Activated CD4-positive, alpha-beta T cell treated with anti-CD3 and anti-CD28 coated beads, Interleukin-2, Interleukin-4, amounts not matched to agents 100 ng/mL and 50 ng/mL, durations not matched to agents 16 hours and 8 hours (primary cell): ENCODE measurements at regions not wholly inside any gene's neighbourhood (a gene's known extent, or its start where the extent isn't known, plus 50 kb on each side); places are given as distances from the start of the nearest gene placed in this dataset.
"Not testable (repeated sequence)": the region's sequence is repeated elsewhere in the genome, so short reads cannot be mapped to it uniquely, and the experiment has no call there.

Experiments used
- DNase-seq: peaks from one replicate; pipeline ENCODE4 v3.0.0-alpha.2; 2020; ENCODE audit warnings: low spot score

GRCh38 chr4:124427095-124427767 lies 285.3 kb downstream of the ANKRD50 start:
- no peak for DNase-seq

GRCh38 chr4:124428648-124429047 lies 283.9 kb downstream of the ANKRD50 start:
- no peak for DNase-seq

DNA sequence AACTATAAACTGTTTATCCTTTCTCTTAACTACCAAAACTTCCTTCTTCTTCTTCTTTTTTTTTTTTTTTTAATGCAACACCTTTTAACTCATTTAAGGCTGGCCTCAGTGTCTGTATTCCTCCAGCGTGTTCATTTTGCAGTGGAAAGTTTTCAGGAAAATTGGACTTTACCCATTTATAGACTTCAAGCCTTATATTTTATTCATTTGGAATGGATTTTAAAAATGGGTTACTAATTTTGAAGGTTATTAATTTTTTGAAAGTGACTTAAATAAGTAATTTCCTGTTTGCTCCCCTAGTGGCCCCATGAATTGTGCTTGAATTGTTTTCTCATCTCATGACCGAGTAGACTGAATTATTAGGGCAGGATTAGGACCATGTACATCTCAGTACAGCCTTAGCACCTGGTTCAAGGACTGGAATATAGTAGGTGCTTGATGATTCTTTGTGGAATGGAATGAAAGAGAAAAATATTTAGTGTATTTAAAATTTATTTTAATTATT lies 282.7 kb downstream of the ANKRD50 start:
- no peak for DNase-seq

- no peak for DNase-seq
Observed at GRCh38 chr4:124431653-124432192, 280.8 kb downstream of the ANKRD50 start.

DNA sequence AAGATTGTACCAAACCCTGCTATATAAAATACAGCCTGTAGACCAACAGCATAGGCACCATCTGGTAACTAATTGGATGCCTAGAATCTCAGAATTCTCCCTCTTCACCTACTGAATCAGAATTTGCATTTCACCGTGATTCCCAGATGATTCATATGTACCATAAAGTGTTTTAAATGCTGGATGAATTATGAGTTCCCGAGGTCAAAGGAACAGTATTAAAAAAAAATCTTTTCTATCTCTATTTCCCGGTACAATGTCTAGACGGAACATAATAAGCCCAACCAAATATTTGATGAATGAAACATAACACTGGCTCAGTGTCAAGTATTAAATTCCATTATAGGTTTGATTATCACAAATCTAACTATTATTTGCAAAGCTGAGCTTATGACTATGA lies 280.0 kb downstream of the ANKRD50 start:
- no peak for DNase-seq

DNA sequence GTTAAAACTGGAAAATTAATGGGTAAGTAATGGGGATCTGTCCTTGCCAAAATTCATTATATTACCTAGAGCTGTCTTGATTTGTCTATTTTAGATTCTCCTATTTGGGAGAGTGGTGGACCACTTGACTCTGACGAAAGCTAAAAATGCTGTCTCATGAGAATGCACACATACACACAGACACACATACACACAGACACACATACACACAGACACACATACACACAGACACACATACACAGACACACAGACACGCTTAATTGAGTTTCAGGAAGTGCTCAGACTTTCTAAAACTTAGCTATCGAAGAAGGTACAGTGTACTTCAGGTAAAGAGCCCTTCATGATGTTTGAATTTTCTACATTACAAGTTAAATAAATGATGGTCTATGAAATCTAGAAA lies 279.5 kb downstream of the ANKRD50 start:
- no peak for DNase-seq

DNA sequence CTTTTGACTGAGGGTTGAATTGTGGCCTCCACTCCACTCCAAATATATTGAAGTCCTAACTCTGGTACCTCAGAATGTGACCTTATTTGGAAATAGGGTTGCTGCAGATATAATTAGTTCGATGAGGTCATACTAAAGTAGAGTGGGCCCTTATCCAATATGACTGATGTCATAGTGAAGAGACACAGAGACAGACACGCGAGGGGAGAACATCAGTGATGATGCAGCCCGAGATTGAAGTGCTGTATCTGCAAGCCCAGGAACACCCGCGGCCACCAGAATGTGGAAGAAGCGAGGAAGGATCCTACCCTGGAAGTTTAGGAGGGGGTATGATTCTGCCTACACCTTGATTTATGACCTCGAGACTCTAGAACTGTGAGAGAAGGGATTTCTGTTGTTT lies 279.0 kb downstream of the ANKRD50 start:
- no peak for DNase-seq

- no peak for DNase-seq
Observed at GRCh38 chr4:124435274-124435950, 277.1 kb downstream of the ANKRD50 start.

- no peak for DNase-seq
Observed at GRCh38 chr4:124437853-124438495, 274.6 kb downstream of the ANKRD50 start.

DNA sequence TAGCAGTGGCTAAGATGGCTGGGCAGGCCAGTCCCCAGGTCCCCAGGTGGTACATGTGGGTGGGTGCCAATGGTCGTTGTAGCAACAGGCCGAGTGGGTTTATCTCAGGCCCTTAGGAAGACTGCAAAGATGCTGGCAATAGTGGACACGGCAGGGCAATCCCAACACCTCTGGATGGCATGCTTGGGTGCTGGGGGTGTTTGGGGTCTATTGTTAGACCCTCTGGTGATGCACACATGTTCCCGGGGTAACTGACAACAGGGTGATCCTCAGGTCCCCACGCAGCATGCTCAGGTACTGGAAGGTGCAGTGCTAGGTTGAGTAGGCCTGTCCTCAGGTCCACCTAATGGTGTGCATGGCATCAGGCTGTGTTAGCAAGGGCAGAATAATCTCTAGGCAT lies 267.5 kb downstream of the ANKRD50 start:
- DNase-seq, result no peak

DNA sequence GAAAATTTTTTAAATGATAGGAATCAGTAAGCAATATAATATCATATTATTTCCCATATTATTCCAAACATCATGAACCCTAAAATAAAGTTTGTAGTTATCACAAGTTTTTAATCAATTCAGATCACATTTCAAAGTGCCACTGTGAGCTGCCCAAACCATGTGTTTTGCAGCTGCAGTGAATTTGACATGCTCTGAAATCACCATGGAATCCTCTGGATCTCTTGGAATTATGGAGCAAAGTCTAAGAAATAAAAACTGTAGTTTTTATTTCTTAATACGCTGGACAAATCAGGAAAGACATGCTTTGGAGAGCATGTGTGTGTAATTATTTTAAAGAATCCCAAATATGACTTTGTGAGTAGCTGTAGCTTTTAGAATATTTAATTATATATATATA lies 262.7 kb downstream of the ANKRD50 start:
- no peak for DNase-seq

GRCh38 chr4:124450851-124451250 lies 261.7 kb downstream of the ANKRD50 start:
- no peak for DNase-seq

DNA sequence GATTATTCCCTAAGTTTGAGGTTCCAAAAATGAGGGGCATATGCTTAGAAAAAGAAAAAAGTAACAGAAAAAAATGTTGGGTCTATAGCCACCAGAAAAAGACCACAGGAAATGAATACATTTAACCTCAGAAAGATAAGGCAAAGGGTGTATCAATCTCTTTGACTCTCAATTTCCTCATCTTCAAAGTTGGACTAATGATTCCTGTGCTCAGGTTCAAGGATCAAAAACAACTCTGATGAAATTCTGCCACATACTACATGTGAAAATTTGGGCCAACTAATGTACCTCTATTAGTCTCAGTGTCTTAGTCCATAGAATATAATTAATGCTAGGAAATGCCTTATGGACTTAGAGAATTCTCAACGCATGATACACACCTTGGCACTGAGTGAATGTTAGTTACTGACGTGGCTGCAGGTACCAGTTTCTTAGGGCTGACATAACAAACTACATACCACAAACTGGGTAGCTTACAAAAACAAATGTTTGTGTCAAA lies 257.7 kb downstream of the ANKRD50 start:
- DNase-seq, result no peak

GRCh38 chr4:124455671-124456070 lies 256.9 kb downstream of the ANKRD50 start:
- no peak for DNase-seq

DNA sequence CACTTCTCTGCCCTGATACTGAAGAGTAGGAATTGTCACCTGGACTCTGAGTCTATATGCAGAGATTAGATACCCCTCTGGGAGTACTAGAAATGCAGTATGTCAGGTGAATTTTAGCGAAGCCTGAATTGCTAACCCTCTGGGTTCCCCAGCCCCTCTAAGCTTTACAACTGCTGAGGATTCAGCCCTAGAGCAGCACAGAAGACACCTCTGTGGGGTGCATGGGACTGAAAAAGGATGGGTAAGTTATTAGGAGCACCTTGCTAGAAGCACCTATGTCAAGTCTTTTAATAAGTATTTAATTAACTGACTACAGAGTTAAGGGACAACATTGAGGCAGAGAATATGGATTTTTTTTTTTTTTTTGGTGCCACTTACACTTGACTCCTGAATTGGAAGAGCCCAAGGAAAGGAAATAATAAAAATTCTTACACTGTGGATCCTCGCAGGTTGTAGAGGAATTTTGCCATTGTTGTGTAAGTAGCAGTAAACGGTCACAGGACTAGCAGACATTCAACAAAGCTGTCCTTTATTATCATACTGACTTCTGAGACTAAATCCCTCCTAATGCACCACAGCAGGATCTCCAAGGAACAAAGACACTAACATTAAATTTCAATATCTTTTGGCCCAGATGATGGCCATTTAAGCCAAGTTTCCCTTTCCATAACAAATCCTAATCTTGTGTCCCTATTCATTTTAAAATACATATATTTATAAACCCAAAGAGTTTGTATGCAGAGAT lies 253.2 kb downstream of the ANKRD50 start:
- no peak for DNase-seq

- DNase-seq, result no peak
Observed at GRCh38 chr4:124459941-124460310, 252.6 kb downstream of the ANKRD50 start.

GRCh38 chr4:124461592-124461991 lies 250.9 kb downstream of the ANKRD50 start:
- not testable (repeated sequence) for DNase-seq

- no peak for DNase-seq
Observed at GRCh38 chr4:124462954-124463828, 249.3 kb downstream of the ANKRD50 start.

- no peak for DNase-seq
Observed at GRCh38 chr4:124464836-124465235, 247.7 kb downstream of the ANKRD50 start.

- no peak for DNase-seq
Observed at GRCh38 chr4:124468360-124468759, 244.2 kb downstream of the ANKRD50 start.

GRCh38 chr4:124469981-124470380 lies 242.6 kb downstream of the ANKRD50 start:
- DNase-seq, result no peak
